GM18508 (cell line): ENCODE measurements at regions not wholly inside any gene's neighbourhood (a gene's known extent, or its start where the extent isn't known, plus 50 kb on each side); places are given as distances from the start of the nearest gene placed in this dataset.
"Not testable (repeated sequence)": the region's sequence is repeated elsewhere in the genome, so short reads cannot be mapped to it uniquely, and the experiment has no call there.

Experiments
- ATAC-seq: cut with Tn5 transposase; IDR thresholded peaks from one replicate; pipeline ENCODE4 v1.9.1; 2021; ENCODE audit warnings: moderate number of reproducible peaks; ENCODE audit not compliant: insufficient read depth, unreplicated experiment

DNA sequence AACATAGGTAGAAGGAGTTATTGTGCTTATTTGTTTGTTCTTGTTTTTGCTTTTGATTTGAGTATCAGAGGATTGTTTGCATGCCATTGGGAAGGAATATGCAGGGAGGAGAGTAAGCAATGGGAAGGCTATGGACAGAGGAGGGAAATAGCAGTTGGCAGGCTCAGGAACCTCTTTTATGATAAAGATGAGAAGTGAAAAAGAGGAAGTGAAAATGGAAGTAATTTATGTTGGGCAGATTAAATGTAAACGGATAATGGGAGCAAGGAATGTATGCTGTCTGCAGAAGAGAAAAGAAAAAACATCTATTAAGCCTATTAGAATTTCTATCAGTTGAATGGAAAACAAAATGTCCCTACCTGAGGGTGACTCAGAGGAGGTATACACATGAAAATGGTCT lies 90.1 kb upstream of the NPSR1 start:
- no peak for ATAC-seq

DNA sequence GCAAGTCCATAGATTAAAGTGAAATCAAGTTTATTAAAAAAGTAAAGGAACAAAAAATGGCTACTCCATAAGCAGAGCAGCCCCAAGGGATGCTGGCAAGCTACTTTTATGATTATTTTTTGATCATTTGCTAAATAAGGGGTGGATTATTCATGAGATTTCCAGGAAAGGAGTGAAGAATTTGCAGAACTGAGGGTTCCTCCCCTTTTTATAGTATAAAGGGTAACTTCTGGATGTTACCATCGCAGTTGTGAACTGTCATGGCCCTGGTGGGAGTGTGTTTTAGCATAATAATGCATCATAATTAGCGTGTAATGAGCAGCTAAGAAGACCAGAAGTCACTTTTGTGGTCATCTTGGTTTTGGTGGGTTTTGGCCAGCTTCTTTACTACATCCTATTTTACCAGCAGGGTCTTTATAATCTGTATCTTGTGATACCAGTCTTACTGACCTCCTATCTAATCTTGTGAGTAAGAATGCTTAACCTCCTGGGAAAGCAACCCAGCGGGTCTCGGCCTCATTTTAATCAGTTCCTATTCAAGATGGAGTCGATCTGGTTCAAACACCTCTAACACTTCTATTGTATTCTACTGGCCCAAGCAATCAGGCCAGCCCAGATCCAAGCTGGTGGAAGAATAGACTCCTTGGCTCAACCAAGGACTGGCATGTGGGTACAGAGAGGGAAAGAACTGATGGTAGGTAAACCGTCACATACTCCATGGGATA lies 87.9 kb upstream of the NPSR1 start:
- no peak for ATAC-seq

DNA sequence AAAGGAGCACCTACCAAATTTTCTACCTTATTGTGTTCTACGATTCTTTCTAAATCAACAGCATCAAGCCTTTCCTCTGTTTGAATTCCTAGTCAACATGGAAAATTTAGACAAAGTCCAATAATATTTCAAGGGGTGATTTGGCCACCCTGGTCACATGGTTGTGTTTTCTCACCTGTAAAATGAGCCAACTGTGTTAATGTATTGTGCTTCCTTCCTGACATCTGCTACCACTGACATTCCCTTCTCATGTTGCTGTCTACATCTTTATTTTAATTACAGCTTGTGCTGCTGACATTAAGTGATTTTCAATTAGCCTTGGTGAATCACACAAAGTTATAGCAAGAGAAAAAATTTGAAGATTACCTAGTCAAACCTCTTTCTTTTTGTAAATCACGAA lies 83.0 kb upstream of the NPSR1 start:
- no peak for ATAC-seq

DNA sequence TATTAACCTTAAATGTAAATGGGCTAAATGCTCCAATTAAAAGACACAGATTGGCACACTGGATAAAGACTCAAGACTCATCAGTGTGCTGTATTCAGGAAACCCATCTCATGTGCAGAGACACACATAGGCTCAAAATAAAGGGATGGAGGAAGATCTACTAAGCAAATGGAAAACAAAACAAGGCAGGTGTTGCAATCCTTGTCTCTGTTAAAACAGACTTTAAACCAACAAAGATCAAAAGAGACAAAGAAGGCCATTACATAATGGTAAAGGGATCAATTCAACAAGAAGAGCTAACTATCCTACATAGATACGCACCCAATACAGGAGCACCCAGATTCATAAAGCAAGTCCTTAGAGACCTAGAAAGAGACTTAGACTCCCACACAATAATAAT lies 80.1 kb upstream of the NPSR1 start:
- ATAC-seq, result not testable (repeated sequence)

DNA sequence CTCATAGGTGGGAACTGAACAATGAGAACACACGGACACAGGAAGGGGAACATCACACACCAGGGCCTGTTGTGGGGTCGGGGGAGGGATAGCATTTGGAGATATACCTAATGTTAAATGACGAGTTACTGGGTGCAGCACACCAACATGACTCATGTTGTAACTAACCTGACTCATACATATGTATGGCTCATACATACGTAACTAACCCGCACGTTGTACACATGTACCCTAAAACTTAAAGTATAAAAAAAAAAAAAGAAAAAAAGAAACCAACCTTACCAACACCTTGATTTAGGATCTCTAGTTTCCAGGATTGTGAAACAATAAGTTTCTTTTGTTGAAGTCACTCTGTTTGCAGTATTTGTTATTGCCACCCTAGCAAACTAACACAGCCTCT lies 76.3 kb upstream of the NPSR1 start:
- not testable (repeated sequence) for ATAC-seq

DNA sequence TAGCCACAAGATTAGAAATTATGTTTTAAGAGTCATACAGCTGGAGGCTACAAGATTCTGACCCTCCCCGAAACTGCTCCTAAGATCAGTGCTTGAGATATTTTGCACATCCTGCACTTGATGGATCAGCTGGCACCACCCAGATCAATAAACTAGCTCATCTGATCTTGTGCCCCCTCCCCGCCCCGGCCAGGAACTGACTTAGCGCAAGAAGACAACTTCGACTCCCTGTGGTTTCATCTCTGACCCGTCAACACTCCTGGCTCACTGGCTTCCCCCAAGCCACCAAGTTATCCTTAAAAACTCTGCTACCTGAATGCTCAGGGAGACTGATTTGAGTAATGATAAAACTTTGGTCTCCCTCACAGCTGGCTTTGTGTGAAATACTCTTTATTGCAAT lies 73.5 kb upstream of the NPSR1 start:
- ATAC-seq, result no peak

DNA sequence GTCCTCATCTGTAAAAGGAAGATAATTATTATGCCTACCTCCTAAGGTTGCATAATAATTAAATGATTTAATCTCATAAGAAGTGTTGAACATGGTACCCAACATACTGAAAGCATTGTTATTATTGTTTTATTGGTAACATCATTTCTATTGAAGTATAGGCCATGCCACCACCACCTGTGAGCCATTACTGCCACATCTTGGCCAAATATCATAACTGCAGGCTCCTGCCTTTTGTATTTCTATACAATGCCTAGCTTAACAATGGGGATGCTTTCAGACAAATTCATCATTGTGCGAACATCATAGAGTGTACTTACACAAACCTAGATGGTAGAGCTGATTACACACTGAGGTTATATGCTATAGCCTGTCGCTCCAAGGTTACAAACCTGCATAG lies 61.1 kb upstream of the NPSR1 start:
- no peak for ATAC-seq

DNA sequence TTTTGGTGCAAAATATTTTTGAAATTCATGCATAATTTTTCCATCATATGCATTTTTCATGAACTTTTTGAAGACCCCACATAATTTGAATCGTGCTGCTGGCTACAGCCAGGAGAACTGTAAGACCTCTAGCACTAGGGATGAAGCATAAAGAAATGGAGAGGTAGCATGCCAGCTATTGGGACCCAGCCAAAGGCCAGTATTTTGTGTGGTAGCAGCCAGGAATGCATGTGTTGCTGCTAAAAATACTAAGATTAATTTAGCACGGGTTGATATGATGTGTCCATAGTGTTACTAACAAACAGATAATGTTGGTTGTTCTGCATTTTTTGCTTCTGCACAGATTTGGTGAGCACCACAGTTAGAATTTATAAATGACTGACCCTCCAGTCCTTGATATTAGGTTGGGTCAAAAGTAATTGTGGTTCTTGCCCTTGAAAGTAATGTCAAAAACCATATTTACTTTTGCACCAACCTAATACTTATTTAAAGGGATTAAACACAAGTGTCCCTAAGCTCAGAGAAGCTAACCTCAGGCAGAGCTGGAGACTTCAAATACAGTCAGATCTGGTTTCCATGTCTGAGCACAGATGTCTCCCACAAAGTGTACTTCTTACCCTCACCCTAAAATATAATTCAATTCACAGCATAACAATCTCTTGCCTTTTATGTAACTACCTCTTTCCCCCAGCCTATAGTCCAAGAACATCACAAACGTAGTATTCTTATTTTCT lies 54.1 kb upstream of the NPSR1 start:
- no peak for ATAC-seq
